Activated B cell treated with CpG ODN at 0.5 μM for 24 hours (primary cell): ENCODE measurements at regions not wholly inside any gene's neighbourhood (a gene's known extent, or its start where the extent isn't known, plus 50 kb on each side); places are given as distances from the start of the nearest gene placed in this dataset.

Experiments
- ATAC-seq: fragments of 200-7000 bp; cut with Tn5 transposase; one replicate; pipeline ENCODE4 v1.10.0; 2021; ENCODE audit warnings: low read depth, mild to moderate bottlenecking, moderate library complexity
- CTCF ChIA-PET: fragments of 350-600 bp; sonication (Branson Sonifier 250); formaldehyde crosslinking; loops from one replicate; lab custom pipeline; 2021; ENCODE audit warnings: antibody characterized with exemption; lab: Charles Lee
- POLR2A ChIA-PET: fragments of 350-600 bp; sonication (Branson Sonifier 250); formaldehyde crosslinking; loops from one replicate; lab custom pipeline; 2021; ENCODE audit warnings: antibody characterized with exemption; lab: Charles Lee
- DNase-seq: peaks from one replicate; pipeline ENCODE4 v3.0.0; 2022
- H3K27ac Mint-ChIP-seq: one replicate; pipeline ENCODE4 v1.8.0; 2020; ENCODE audit warnings: mixed read lengths
- H3K27me3 Mint-ChIP-seq: one replicate; pipeline ENCODE4 v1.8.0; 2021; ENCODE audit warnings: mixed read lengths
- H3K36me3 Mint-ChIP-seq: one replicate; pipeline ENCODE4 v1.8.0; 2021; ENCODE audit warnings: low read depth, mixed read lengths
- H3K4me1 Mint-ChIP-seq: one replicate; pipeline ENCODE4 v1.8.0; 2021; ENCODE audit warnings: mixed read lengths
- H3K4me3 Mint-ChIP-seq: one replicate; pipeline ENCODE4 v1.8.0; 2020; ENCODE audit warnings: mild to moderate bottlenecking, mixed read lengths
- H3K9me3 Mint-ChIP-seq: one replicate; pipeline ENCODE4 v1.8.0; 2020; ENCODE audit warnings: mixed read lengths
- intact Hi-C: fragments of 100-400 bp; cut with micrococcal nuclease; formaldehyde crosslinking; loops from one replicate; pipeline ENCODE4 v1.15.1; 2024
- TF ChIP-seq, protein P1 (sequence below): fragments of 200-600 bp; IDR thresholded peaks from one replicate; pipeline ENCODE4 v1.8.0; 2022; ENCODE audit warnings: antibody characterized with exemption, mild to moderate bottlenecking

DNA sequence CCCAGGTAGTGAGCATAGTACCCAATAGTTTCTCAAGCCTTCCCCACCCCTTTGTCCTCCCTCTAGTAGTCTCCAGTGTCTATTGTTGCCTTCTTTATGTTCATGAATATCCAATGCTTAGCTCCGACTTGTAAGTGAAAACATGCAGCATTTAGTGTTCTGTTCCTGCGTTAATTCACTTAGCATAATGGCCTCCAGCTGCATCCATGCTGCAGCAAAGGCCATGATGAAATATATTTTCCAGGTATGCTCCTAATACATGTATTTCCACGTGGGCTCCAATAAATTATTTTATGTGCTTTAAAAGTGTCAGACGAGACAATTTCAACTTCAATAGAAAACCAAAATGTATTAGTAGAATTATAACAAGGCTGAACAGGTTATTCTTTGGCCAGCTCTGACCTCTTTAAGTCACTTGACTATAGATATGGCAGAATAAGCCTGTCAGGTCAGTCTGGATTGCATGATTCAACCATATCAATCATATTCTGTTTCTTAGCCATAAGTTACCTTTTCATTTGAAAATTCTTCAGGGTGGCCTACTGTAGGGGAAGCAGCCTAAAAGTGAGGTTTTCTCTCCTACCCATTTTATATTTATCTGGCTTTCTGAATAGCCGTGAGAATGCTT, 2291.6 kb upstream of the WWC1 start:
- H3K4me1 Mint-ChIP-seq = no peaks in the 10 kb centered on the region
- H3K4me3 Mint-ChIP-seq = no peak overlapping the region
- POLR2A ChIA-PET = no interaction called here
- intact Hi-C loops = no loop called here
- H3K27ac Mint-ChIP-seq = no peak overlapping the region
- H3K9me3 Mint-ChIP-seq = no peaks in the 10 kb centered on the region
- TF ChIP-seq, protein P1, sequence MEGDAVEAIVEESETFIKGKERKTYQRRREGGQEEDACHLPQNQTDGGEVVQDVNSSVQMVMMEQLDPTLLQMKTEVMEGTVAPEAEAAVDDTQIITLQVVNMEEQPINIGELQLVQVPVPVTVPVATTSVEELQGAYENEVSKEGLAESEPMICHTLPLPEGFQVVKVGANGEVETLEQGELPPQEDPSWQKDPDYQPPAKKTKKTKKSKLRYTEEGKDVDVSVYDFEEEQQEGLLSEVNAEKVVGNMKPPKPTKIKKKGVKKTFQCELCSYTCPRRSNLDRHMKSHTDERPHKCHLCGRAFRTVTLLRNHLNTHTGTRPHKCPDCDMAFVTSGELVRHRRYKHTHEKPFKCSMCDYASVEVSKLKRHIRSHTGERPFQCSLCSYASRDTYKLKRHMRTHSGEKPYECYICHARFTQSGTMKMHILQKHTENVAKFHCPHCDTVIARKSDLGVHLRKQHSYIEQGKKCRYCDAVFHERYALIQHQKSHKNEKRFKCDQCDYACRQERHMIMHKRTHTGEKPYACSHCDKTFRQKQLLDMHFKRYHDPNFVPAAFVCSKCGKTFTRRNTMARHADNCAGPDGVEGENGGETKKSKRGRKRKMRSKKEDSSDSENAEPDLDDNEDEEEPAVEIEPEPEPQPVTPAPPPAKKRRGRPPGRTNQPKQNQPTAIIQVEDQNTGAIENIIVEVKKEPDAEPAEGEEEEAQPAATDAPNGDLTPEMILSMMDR = no peak
- DNase-seq = no peak
- CTCF ChIA-PET = no interaction called here
- no peak for ATAC-seq
- no peaks in the 10 kb centered on the region for H3K27me3 Mint-ChIP-seq
- H3K36me3 Mint-ChIP-seq = no peaks in the 10 kb centered on the region

DNA sequence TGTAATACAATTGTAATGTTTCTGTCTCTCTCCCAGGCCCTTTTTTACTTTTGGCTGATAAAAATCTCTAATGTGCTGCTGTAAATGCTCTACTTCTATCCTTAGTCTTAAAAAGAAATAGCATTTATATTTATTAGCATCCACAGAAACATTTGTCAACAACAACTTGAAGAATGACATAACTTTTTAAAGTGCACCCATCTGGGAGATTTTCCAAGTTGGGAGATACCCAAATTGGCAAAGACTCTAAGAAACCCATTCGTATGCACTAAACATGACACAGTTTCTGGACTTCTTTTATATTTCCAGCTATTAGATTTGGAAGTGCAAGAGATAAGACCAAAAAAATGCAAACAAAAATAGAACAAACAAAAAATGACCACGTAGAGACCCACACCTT, 2287.4 kb upstream of the WWC1 start:
- no peak for DNase-seq
- H3K27me3 Mint-ChIP-seq = no peaks in the 10 kb centered on the region
- H3K9me3 Mint-ChIP-seq = peaks cover 3% of the 10 kb centered on the region
- H3K36me3 Mint-ChIP-seq = no peaks in the 10 kb centered on the region
- no peak overlapping the region for H3K4me3 Mint-ChIP-seq
- POLR2A ChIA-PET = no interaction called here
- TF ChIP-seq, protein P1 = no peak
- H3K27ac Mint-ChIP-seq = no peak overlapping the region
- intact Hi-C loops = no loop called here
- ATAC-seq = no peak
- H3K4me1 Mint-ChIP-seq = no peaks in the 10 kb centered on the region
- CTCF ChIA-PET = no interaction called here

GRCh38 chr5:166013415-166013814, 2278.0 kb upstream of the WWC1 start:
- ATAC-seq = no peak
- CTCF ChIA-PET = no interaction called here
- intact Hi-C loops = no loop called here

DNA sequence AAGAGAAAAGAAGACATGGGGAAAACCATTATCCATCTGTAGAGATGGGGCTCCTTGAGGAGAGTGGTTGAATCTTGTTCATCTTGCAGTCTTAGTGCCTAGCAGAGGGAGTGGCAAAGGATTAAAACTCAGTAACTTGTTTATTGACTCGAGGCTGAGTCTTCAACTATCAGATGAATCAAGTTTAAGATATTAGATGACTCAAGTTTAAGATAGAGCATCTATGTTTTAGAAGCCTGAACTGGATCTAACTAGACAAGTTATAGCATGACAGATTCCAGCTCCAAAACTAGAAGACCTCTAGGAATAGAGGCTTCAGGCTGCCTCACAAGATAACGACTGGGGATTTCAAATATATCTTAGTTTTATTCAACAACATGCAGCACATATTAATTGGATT, 2277.2 kb upstream of the WWC1 start:
- Mint-ChIP-seq H3K9me3 (peaks cover 4% of the 10 kb centered on the region), H3K4me1 (no peaks in the 10 kb centered on the region), H3K27me3 (no peaks in the 10 kb centered on the region), H3K4me3 (no peak overlapping the region), H3K36me3 (no peaks in the 10 kb centered on the region), H3K27ac (no peak overlapping the region)
- DNase-seq (no peak), ATAC-seq (no peak)
- intact Hi-C loops = no loop called here
- CTCF ChIA-PET = no interaction called here
- TF ChIP-seq, protein P1 = no peak
- POLR2A ChIA-PET = no interaction called here

More at GRCh38 chr5:166013415-166013814, 2278.0 kb upstream of the WWC1 start:
- Mint-ChIP-seq H3K9me3 (peaks cover 4% of the 10 kb centered on the region), H3K27me3 (no peaks in the 10 kb centered on the region), H3K4me1 (no peaks in the 10 kb centered on the region), H3K27ac (no peak overlapping the region), H3K36me3 (no peaks in the 10 kb centered on the region), H3K4me3 (no peak overlapping the region)
- no peak for DNase-seq
- POLR2A ChIA-PET = no interaction called here
- TF ChIP-seq, protein P1 = no peak

- Mint-ChIP-seq H3K4me3 (no peak overlapping the region), H3K4me1 (no peaks in the 10 kb centered on the region), H3K36me3 (no peaks in the 10 kb centered on the region), H3K27me3 (no peaks in the 10 kb centered on the region), H3K27ac (no peak overlapping the region), H3K9me3 (no peaks in the 10 kb centered on the region)
- ATAC-seq = no peak
- ChIA-PET CTCF (no interaction called here), POLR2A (no interaction called here)
- no peak for DNase-seq
- TF ChIP-seq, protein P1 = no peak
- intact Hi-C loops = no loop called here
These were observed 2272.7 kb upstream of the WWC1 start for GRCh38 chr5:166018716-166019115.
